HepG2 (cell line): ENCODE measurements at regions not wholly inside any gene's neighbourhood (a gene's known extent, or its start where the extent isn't known, plus 50 kb on each side); places are given as distances from the start of the nearest gene placed in this dataset.

Source experiments
- ATAC-seq: fragments of 200-7000 bp; cut with Tn5 transposase; 3 replicates; pipeline ENCODE4 v1.9.1; 2020; ENCODE audit warnings: mild to moderate bottlenecking, moderate library complexity
- BruUV-seq: library from RNA; stranded (reverse); fragments of 400-500 nt; replicated peaks from 2 replicates; lab custom pipeline; 2021; lab: Mats Ljungman, UMichigan
- CTCF ChIA-PET: fragments of 300-600 bp; formaldehyde crosslinking; extraction: SDS; loops from one replicate; lab custom pipeline; 2021; ENCODE audit warnings: low total read pairs, inconsistent platforms, low intra/inter-chr PET ratio; lab: Yijun Ruan, JAX
- POLR2A ChIA-PET: fragments of 350-600 bp; sonication (Branson Sonifier 250); formaldehyde crosslinking; loops from one replicate; lab custom pipeline; 2020; ENCODE audit warnings: antibody characterized with exemption, inconsistent platforms; lab: Yijun Ruan, JAX
- DNase-seq: peaks from one replicate; pipeline ENCODE4 v3.0.0-alpha.2; 2015; ENCODE audit warnings: low spot score
- FAIRE-seq: peaks from 3 replicates; lab custom pipeline; 2011; peaks lifted over from hg19 to GRCh38; lab: Jason Lieb, UNC
- H2AFZ ChIP-seq: one replicate; pipeline ENCODE4 v1.6.1; 2011; ENCODE audit warnings: low read length, inconsistent platforms
- H3K27ac ChIP-seq: fragments of 300-600 bp; 3 replicates; pipeline ENCODE4 v1.8.0; 2011; ENCODE audit warnings: mixed run types, mild to moderate bottlenecking, mixed read lengths, low read length, inconsistent platforms; ENCODE audit not compliant: insufficient read depth; ENCODE audit errors: extremely low read length
- H3K27me3 ChIP-seq, 2 experiments: fragments of 200-600 bp in 1 of 2; 2 replicates in 1 of 2; 3 replicates in 1 of 2; pipeline versions ENCODE4 v1.6.0 to v1.8.0; 2011; ENCODE audit warnings: low read length in 2 of 2, mild to moderate bottlenecking in 2 of 2, moderate library complexity in 2 of 2, inconsistent platforms in 1 of 2; ENCODE audit not compliant: insufficient read depth in 2 of 2, control insufficient read depth in 1 of 2
- H3K36me3 ChIP-seq, 2 experiments: fragments of 200-600 bp in 1 of 2; replicated peaks in 1 of 2; 2 replicates in 1 of 2; 3 replicates in 1 of 2; pipeline versions ENCODE4 v1.5.1 to v1.8.0; 2011; ENCODE audit warnings: low read length in 2 of 2, inconsistent platforms in 1 of 2; ENCODE audit not compliant: insufficient read depth in 2 of 2, control insufficient read depth in 1 of 2
- H3K4me1 ChIP-seq: 2 replicates; pipeline ENCODE4 v1.5.1; 2012; ENCODE audit warnings: low read length, inconsistent platforms; ENCODE audit not compliant: insufficient read depth
- H3K4me2 ChIP-seq: 2 replicates; pipeline ENCODE4 v1.6.0; 2011; ENCODE audit warnings: low read depth, low read length, inconsistent platforms
- H3K4me3 ChIP-seq, 3 experiments: fragments of 200-600 bp in 1 of 3; sonication (generic), shearing (Covaris generic) in 1 of 3; replicated peaks in 1 of 3; 2 replicates each; pipeline ENCODE4 v1.5.1; 2011 to 2016; ENCODE audit warnings: low read length in 3 of 3, inconsistent platforms in 2 of 3, low read depth in 2 of 3, mild to moderate bottlenecking in 2 of 3, control low read depth in 1 of 3, mixed read lengths in 1 of 3; ENCODE audit not compliant: insufficient read depth in 1 of 3
- H3K79me2 ChIP-seq: one replicate; pipeline ENCODE4 v1.6.1; 2011; ENCODE audit warnings: low read length, inconsistent platforms; ENCODE audit not compliant: insufficient read depth
- H3K9ac ChIP-seq: 2 replicates; pipeline ENCODE4 v1.6.0; 2011; ENCODE audit warnings: mild to moderate bottlenecking, low read depth, low read length, inconsistent platforms; ENCODE audit not compliant: insufficient read depth
- H3K9me3 ChIP-seq: 2 replicates; pipeline ENCODE4 v1.5.1; 2012; ENCODE audit warnings: mild to moderate bottlenecking, low read length
- H4K20me1 ChIP-seq: 2 replicates; pipeline ENCODE4 v1.6.0; 2011; ENCODE audit warnings: inconsistent platforms, mild to moderate bottlenecking, low read length, moderate library complexity; ENCODE audit not compliant: insufficient read depth
- CHCHD3 ChIP-seq: sonication (generic); formaldehyde crosslinking; IDR thresholded peaks from 2 replicates; pipeline ENCODE4 v1.8.0; 2022; ENCODE audit warnings: mild to moderate bottlenecking, missing genetic modification reagents, moderate library complexity
- GTF2F1 ChIP-seq: fragments of 150-350 bp; IDR thresholded peaks from 2 replicates; pipeline ENCODE4 v1.6.1; 2014; ENCODE audit warnings: low read length
- HNRNPLL ChIP-seq: fragments of 200-400 bp; formaldehyde crosslinking; IDR thresholded peaks from 2 replicates; pipeline ENCODE4 v1.6.1; 2017; ENCODE audit warnings: mild to moderate bottlenecking, low read depth, low read length; ENCODE audit not compliant: poor library complexity, severe bottlenecking
- KAT8 ChIP-seq: IDR thresholded peaks from 2 replicates; pipeline ENCODE4 v1.6.1; 2016; ENCODE audit warnings: missing genetic modification reagents, missing compliant biosample characterization
- PTBP1 ChIP-seq: fragments of 200-400 bp; formaldehyde crosslinking; IDR thresholded peaks from 2 replicates; pipeline ENCODE4 v1.6.1; 2018; ENCODE audit warnings: low read length, low read depth; ENCODE audit not compliant: poor library complexity, severe bottlenecking
- RFXAP ChIP-seq: sonication (generic); formaldehyde crosslinking; IDR thresholded peaks from 2 replicates; pipeline ENCODE4 v1.4.0; 2020; ENCODE audit warnings: missing genetic modification reagents, borderline replicate concordance
- ZBTB38 ChIP-seq: sonication (generic); formaldehyde crosslinking; IDR thresholded peaks from 2 replicates; pipeline ENCODE4 v1.5.1; 2020; ENCODE audit warnings: mild to moderate bottlenecking, missing genetic modification reagents
- ZNF124 ChIP-seq: sonication (generic); formaldehyde crosslinking; IDR thresholded peaks from 2 replicates; pipeline ENCODE4 v1.4.0; 2020; ENCODE audit warnings: missing genetic modification reagents
- ZNF30 ChIP-seq: sonication (generic); formaldehyde crosslinking; IDR thresholded peaks from 2 replicates; pipeline ENCODE4 v1.5.0; 2020; ENCODE audit warnings: mild to moderate bottlenecking, missing genetic modification reagents
- ZNF562 ChIP-seq: sonication (generic); formaldehyde crosslinking; IDR thresholded peaks from 2 replicates; pipeline ENCODE4 v1.8.0; 2022; ENCODE audit warnings: missing genetic modification reagents, borderline replicate concordance
- ZNF75D ChIP-seq: sonication (generic); formaldehyde crosslinking; IDR thresholded peaks from 2 replicates; pipeline ENCODE4 v1.8.1; 2023; ENCODE audit warnings: missing genetic modification reagents, mild to moderate bottlenecking, borderline replicate concordance
- WGBS: methylation state at CpG from one replicate; pipeline ENCODE4 v1.1.6; 2017; ENCODE audit warnings: low lambda C conversion rate; 5-methylcytosine and 5-hydroxymethylcytosine counted together
- in situ Hi-C: cut with HindIII; loops from 2 replicates; pipeline ENCODE4 v1.10.0; 2017; ENCODE audit warnings: low pct_unique_long_range_greater_than_20kb; ENCODE audit not compliant: extremely low pct_ligation_motif_present
- intact Hi-C: fragments of 100-400 bp; cut with micrococcal nuclease; formaldehyde crosslinking; loops from one replicate; pipeline ENCODE4 v1.10.0; 2022; ENCODE audit not compliant: unreplicated experiment
- TF ChIP-seq, protein P1 (sequence below): sonication (generic); formaldehyde crosslinking; IDR thresholded peaks from 2 replicates; pipeline ENCODE4 v1.8.1; 2023; ENCODE audit warnings: mild to moderate bottlenecking, missing genetic modification reagents
- TF ChIP-seq, protein P2 (sequence below): sonication (generic); formaldehyde crosslinking; IDR thresholded peaks from 2 replicates; pipeline ENCODE4; 2020; ENCODE audit warnings: missing genetic modification reagents, mild to moderate bottlenecking, borderline replicate concordance
- TF ChIP-seq, protein P3 (sequence below): sonication (generic); formaldehyde crosslinking; IDR thresholded peaks from 2 replicates; pipeline ENCODE4 v1.9.0; 2021; ENCODE audit warnings: missing genetic modification reagents, borderline replicate concordance

DNA sequence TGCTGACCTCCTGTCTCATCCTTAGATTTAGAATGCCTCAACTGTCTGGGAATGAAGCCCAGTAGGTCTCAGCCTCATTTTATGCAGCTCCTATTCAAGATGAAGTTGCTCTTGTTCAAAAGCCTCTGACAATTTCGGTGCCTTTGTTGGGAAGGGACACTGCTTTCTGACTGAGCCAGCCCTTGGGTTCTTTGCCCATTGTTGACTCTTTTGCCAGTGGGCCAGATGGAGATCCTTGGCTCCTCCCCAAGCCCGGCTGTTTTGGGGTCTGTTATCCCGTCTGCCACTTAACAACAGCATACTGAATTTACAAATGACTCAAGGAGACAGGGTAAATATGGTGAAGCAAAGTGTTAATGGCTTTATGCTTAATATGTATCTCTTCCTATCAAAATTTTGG lies 58.3 kb upstream of the PRKX start:
- Histone ChIP-seq H3K79me2 (no peaks in the 10 kb centered on the region), H3K9me3 (no peaks in the 10 kb centered on the region), H2AFZ (no peak overlapping the region), H3K27ac (no peak overlapping the region), H3K4me1 (no peaks in the 10 kb centered on the region), H4K20me1 (no peaks in the 10 kb centered on the region), H3K4me3 (no peak overlapping the region), H3K27me3 (no peaks in the 10 kb centered on the region), H3K9ac (no peak overlapping the region), H3K36me3 (no peaks in the 10 kb centered on the region), H3K4me2 (no peak overlapping the region)
- WGBS: 0% methylated on average over 1 of the region's 3 CpGs
- intact Hi-C loops: no loop called here
- no TSS peak for BruUV-seq
- TF ChIP-seq CHCHD3 (CRISPR knock-in tag) (no peak), KAT8 (CRISPR knock-in tag) (no peak), ZNF75D (CRISPR knock-in tag) (no peak), HNRNPLL (no peak), ZNF30 (CRISPR knock-in tag) (no peak), ZBTB38 (CRISPR knock-in tag) (no peak)
- ChIA-PET CTCF (no interaction called here), POLR2A (no interaction called here)
- DNase-seq (no peak), FAIRE-seq (no peak), ATAC-seq (no peak)
- in situ Hi-C loops: no loop called here

DNA sequence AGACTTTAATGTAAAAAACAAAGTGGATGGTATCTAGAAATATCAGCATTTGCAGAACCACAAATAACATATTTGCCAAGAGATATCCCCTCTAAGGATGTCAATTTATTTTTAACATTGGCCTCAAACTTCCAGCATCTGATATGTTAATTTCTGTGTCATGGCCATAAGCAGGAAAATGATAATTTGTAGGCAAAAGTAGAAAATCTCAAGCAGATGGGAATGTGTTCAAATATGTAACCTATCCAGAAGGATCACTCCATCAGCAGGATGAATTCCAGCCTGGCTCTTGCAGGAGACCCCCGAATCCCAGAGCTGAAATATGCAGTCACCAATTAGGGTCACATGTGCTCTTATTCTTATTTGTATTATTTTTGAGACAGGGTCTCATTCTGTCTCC lies 55.4 kb upstream of the PRKX start:
- H3K4me2 ChIP-seq: no peak overlapping the region
- no TSS peak for BruUV-seq
- H3K36me3 ChIP-seq: no peaks in the 10 kb centered on the region
- H3K9ac ChIP-seq: no peak overlapping the region
- no peak overlapping the region for H3K27ac ChIP-seq
- ChIA-PET POLR2A (no interaction called here), CTCF (no interaction called here)
- no peaks in the 10 kb centered on the region for H4K20me1 ChIP-seq
- ATAC-seq (no peak), DNase-seq (no peak), FAIRE-seq (no peak)
- H3K9me3 ChIP-seq: no peaks in the 10 kb centered on the region
- no CpG with 5 or more reads among the region's 1 CpG for WGBS
- no peaks in the 10 kb centered on the region for H3K27me3 ChIP-seq
- H3K4me1 ChIP-seq: no peaks in the 10 kb centered on the region
- in situ Hi-C loops (no loop called here), intact Hi-C loops (no loop called here)
- H2AFZ ChIP-seq: no peak overlapping the region
- no peak overlapping the region for H3K4me3 ChIP-seq
- H3K79me2 ChIP-seq: no peaks in the 10 kb centered on the region
- TF ChIP-seq, protein P1, sequence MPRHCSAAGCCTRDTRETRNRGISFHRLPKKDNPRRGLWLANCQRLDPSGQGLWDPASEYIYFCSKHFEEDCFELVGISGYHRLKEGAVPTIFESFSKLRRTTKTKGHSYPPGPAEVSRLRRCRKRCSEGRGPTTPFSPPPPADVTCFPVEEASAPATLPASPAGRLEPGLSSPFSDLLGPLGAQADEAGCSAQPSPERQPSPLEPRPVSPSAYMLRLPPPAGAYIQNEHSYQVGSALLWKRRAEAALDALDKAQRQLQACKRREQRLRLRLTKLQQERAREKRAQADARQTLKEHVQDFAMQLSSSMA (CRISPR knock-in tag): no peak
- TF ChIP-seq GTF2F1: no peak
- no peak for TF ChIP-seq RFXAP (CRISPR knock-in tag)
- no peak for TF ChIP-seq ZNF562 (CRISPR knock-in tag)
- TF ChIP-seq, protein P2, sequence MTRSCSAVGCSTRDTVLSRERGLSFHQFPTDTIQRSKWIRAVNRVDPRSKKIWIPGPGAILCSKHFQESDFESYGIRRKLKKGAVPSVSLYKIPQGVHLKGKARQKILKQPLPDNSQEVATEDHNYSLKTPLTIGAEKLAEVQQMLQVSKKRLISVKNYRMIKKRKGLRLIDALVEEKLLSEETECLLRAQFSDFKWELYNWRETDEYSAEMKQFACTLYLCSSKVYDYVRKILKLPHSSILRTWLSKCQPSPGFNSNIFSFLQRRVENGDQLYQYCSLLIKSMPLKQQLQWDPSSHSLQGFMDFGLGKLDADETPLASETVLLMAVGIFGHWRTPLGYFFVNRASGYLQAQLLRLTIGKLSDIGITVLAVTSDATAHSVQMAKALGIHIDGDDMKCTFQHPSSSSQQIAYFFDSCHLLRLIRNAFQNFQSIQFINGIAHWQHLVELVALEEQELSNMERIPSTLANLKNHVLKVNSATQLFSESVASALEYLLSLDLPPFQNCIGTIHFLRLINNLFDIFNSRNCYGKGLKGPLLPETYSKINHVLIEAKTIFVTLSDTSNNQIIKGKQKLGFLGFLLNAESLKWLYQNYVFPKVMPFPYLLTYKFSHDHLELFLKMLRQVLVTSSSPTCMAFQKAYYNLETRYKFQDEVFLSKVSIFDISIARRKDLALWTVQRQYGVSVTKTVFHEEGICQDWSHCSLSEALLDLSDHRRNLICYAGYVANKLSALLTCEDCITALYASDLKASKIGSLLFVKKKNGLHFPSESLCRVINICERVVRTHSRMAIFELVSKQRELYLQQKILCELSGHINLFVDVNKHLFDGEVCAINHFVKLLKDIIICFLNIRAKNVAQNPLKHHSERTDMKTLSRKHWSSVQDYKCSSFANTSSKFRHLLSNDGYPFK (CRISPR knock-in tag): no peak
- TF ChIP-seq ZNF124 (CRISPR knock-in tag): no peak
- TF ChIP-seq, protein P3, sequence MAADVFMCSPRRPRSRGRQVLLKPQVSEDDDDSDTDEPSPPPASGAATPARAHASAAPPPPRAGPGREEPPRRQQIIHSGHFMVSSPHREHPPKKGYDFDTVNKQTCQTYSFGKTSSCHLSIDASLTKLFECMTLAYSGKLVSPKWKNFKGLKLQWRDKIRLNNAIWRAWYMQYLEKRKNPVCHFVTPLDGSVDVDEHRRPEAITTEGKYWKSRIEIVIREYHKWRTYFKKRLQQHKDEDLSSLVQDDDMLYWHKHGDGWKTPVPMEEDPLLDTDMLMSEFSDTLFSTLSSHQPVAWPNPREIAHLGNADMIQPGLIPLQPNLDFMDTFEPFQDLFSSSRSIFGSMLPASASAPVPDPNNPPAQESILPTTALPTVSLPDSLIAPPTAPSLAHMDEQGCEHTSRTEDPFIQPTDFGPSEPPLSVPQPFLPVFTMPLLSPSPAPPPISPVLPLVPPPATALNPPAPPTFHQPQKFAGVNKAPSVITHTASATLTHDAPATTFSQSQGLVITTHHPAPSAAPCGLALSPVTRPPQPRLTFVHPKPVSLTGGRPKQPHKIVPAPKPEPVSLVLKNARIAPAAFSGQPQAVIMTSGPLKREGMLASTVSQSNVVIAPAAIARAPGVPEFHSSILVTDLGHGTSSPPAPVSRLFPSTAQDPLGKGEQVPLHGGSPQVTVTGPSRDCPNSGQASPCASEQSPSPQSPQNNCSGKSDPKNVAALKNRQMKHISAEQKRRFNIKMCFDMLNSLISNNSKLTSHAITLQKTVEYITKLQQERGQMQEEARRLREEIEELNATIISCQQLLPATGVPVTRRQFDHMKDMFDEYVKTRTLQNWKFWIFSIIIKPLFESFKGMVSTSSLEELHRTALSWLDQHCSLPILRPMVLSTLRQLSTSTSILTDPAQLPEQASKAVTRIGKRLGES (CRISPR knock-in tag): no peak
- TF ChIP-seq PTBP1: no peak
